Kidney epithelial cell (primary cell): ENCODE measurements at regions not wholly inside any gene's neighbourhood (a gene's known extent, or its start where the extent isn't known, plus 50 kb on each side); places are given as distances from the start of the nearest gene placed in this dataset.

ENCODE experiments used
- DNase-seq: peaks from one replicate; pipeline ENCODE4 v3.0.0-alpha.2; 2010; ENCODE audit warnings: low read depth
- H3K27me3 ChIP-seq: 2 replicates; pipeline ENCODE4 v1.6.0; 2011; ENCODE audit warnings: low read length; ENCODE audit not compliant: control insufficient read depth, insufficient read depth
- H3K36me3 ChIP-seq: 2 replicates; pipeline ENCODE4 v1.5.1; 2011; ENCODE audit warnings: low read length; ENCODE audit not compliant: control insufficient read depth, insufficient read depth
- H3K4me3 ChIP-seq: 2 replicates; pipeline ENCODE4 v1.5.1; 2011; ENCODE audit warnings: low read depth, mild to moderate bottlenecking, control low read depth, low read length
- CTCF ChIP-seq: IDR thresholded peaks from 2 replicates; pipeline ENCODE4 v1.5.1; 2011; ENCODE audit warnings: mild to moderate bottlenecking, moderate library complexity, low read length, control low read depth, inconsistent platforms; ENCODE audit not compliant: insufficient read depth, poor library complexity, severe bottlenecking

GRCh38 chr20:60221593-60221992 is 263.4 kb downstream of the CDH26 start:
- Histone ChIP-seq H3K36me3 (no peaks in the 10 kb centered on the region), H3K27me3 (no peaks in the 10 kb centered on the region), H3K4me3 (no peak overlapping the region)
- DNase-seq = no peak
- TF ChIP-seq CTCF = no peak

GRCh38 chr20:60222497-60222896 is 264.3 kb downstream of the CDH26 start:
- DNase-seq = no peak
- Histone ChIP-seq H3K36me3 (no peaks in the 10 kb centered on the region), H3K27me3 (no peaks in the 10 kb centered on the region), H3K4me3 (no peak overlapping the region)
- no peak for TF ChIP-seq CTCF

- no peaks in the 10 kb centered on the region for H3K36me3 ChIP-seq
- no peak overlapping the region for H3K4me3 ChIP-seq
- no peaks in the 10 kb centered on the region for H3K27me3 ChIP-seq
- no peak for DNase-seq
- no peak for TF ChIP-seq CTCF
Observed at GRCh38 chr20:60223174-60223573, 265.0 kb downstream of the CDH26 start.

- no peaks in the 10 kb centered on the region for H3K36me3 ChIP-seq
- no peaks in the 10 kb centered on the region for H3K27me3 ChIP-seq
- no peak for DNase-seq
- no peak overlapping the region for H3K4me3 ChIP-seq
- TF ChIP-seq CTCF = peak; percentile 40
Observed at GRCh38 chr20:60224914-60225313, 266.7 kb downstream of the CDH26 start.

- H3K36me3 ChIP-seq = no peaks in the 10 kb centered on the region
- H3K4me3 ChIP-seq = no peak overlapping the region
- no peaks in the 10 kb centered on the region for H3K27me3 ChIP-seq
- DNase-seq = no peak
- TF ChIP-seq CTCF = no peak
Observed at GRCh38 chr20:60228255-60228654, 270.0 kb downstream of the CDH26 start.

- TF ChIP-seq CTCF = no peak
- Histone ChIP-seq H3K36me3 (no peaks in the 10 kb centered on the region), H3K4me3 (no peak overlapping the region), H3K27me3 (no peaks in the 10 kb centered on the region)
- no peak for DNase-seq
Observed at GRCh38 chr20:60232380-60232779, 274.2 kb downstream of the CDH26 start.
